ENCODE measurements at regions not wholly inside any gene's neighbourhood (a gene's known extent, or its start where the extent isn't known, plus 50 kb on each side); places are given as distances from the start of the nearest gene placed in this dataset.
"Not testable (repeated sequence)": the region's sequence is repeated elsewhere in the genome, so short reads cannot be mapped to it uniquely, and the experiment has no call there.

GRCh38 chrX:114049063-114049462, 534.8 kb upstream of the HTR2C start:
- H3K27me3 Mint-ChIP-seq (ENCODE audit: low read depth in 2 of 2), result no peaks in the 10 kb centered on the region
- Histone ChIP-seq H3K27me3 (ENCODE audit: control insufficient read depth, insufficient read depth, low read length) (no peaks in the 10 kb centered on the region), H3K36me3 (ENCODE audit: control insufficient read depth, insufficient read depth, low read length) (no peaks in the 10 kb centered on the region), H3K27ac (ENCODE audit: low read length) (no peak overlapping the region), H3K9me3 (ENCODE audit: control insufficient read depth, insufficient read depth, low read length) (no peaks in the 10 kb centered on the region), H3K4me3 (ENCODE audit: low read length) (no peak overlapping the region), H3K4me1 (ENCODE audit: control insufficient read depth, insufficient read depth, low read length) (no peaks in the 10 kb centered on the region)
- intact Hi-C loops (cut with micrococcal nuclease), result no loop called here
- H3K9me3 Mint-ChIP-seq, result peaks cover 0 to 5% of the 10 kb centered on the region in 2 donors
- H3K36me3 Mint-ChIP-seq, result no peaks in the 10 kb centered on the region
- no peak for TF ChIP-seq CTCF (IDR thresholded peaks at IDR 0.05)
- ATAC-seq, result no peak
- WGBS (ENCODE audit: insufficient coverage), result 95% methylated on average over 3 of the region's 3 CpGs
- no peak overlapping the region for H3K4me3 Mint-ChIP-seq
- no peak overlapping the region for H3K27ac Mint-ChIP-seq
- no peaks in the 10 kb centered on the region for H3K4me1 Mint-ChIP-seq
- DNase-seq, result no peak

GRCh38 chrX:114047558-114047957, 536.3 kb upstream of the HTR2C start:
- 78% methylated on average over 7 of the region's 7 CpGs for WGBS (ENCODE audit: insufficient coverage)
- H3K9me3 Mint-ChIP-seq, result peaks cover 0 to 3% of the 10 kb centered on the region in 2 donors
- no peaks in the 10 kb centered on the region for H3K4me1 ChIP-seq (ENCODE audit: control insufficient read depth, insufficient read depth, low read length)
- no peak overlapping the region for H3K4me3 Mint-ChIP-seq
- no peak for TF ChIP-seq CTCF (IDR thresholded peaks at IDR 0.05)
- intact Hi-C loops (cut with micrococcal nuclease), result no loop called here
- no peaks in the 10 kb centered on the region for H3K27me3 Mint-ChIP-seq (ENCODE audit: low read depth in 2 of 2)
- no peaks in the 10 kb centered on the region for H3K36me3 Mint-ChIP-seq
- H3K9me3 ChIP-seq (ENCODE audit: control insufficient read depth, insufficient read depth, low read length), result no peaks in the 10 kb centered on the region
- no peak overlapping the region for H3K27ac ChIP-seq (ENCODE audit: low read length)
- H3K4me1 Mint-ChIP-seq, result no peaks in the 10 kb centered on the region
- no peak overlapping the region for H3K4me3 ChIP-seq (ENCODE audit: low read length)
- DNase-seq (no peak), ATAC-seq (no peak)
- H3K27me3 ChIP-seq (ENCODE audit: control insufficient read depth, insufficient read depth, low read length), result no peaks in the 10 kb centered on the region
- H3K27ac Mint-ChIP-seq, result no peak overlapping the region
- no peaks in the 10 kb centered on the region for H3K36me3 ChIP-seq (ENCODE audit: control insufficient read depth, insufficient read depth, low read length)

- no peaks in the 10 kb centered on the region for H3K4me1 ChIP-seq (ENCODE audit: control insufficient read depth, insufficient read depth, low read length)
- peaks cover 0 to 3% of the 10 kb centered on the region in 2 donors for H3K9me3 Mint-ChIP-seq
- H3K27me3 Mint-ChIP-seq (ENCODE audit: low read depth in 2 of 2), result no peaks in the 10 kb centered on the region
- no peak overlapping the region for H3K27ac ChIP-seq (ENCODE audit: low read length)
- H3K27ac Mint-ChIP-seq, result no peak overlapping the region
- no peak for DNase-seq
- no peaks in the 10 kb centered on the region for H3K36me3 ChIP-seq (ENCODE audit: control insufficient read depth, insufficient read depth, low read length)
- H3K27me3 ChIP-seq (ENCODE audit: control insufficient read depth, insufficient read depth, low read length), result no peaks in the 10 kb centered on the region
- no peak for TF ChIP-seq CTCF (IDR thresholded peaks at IDR 0.05)
- no peaks in the 10 kb centered on the region for H3K4me1 Mint-ChIP-seq
- H3K36me3 Mint-ChIP-seq, result no peaks in the 10 kb centered on the region
- WGBS (ENCODE audit: insufficient coverage), result 98% methylated on average over 5 of the region's 6 CpGs
- no peak for ATAC-seq
- H3K4me3 ChIP-seq (ENCODE audit: low read length), result no peak overlapping the region
- intact Hi-C loops (cut with micrococcal nuclease), result no loop called here
- H3K4me3 Mint-ChIP-seq, result no peak overlapping the region
- no peaks in the 10 kb centered on the region for H3K9me3 ChIP-seq (ENCODE audit: control insufficient read depth, insufficient read depth, low read length)
Measured at GRCh38 chrX:114046695-114047279, 537.1 kb upstream of the HTR2C start.

- H3K9me3 ChIP-seq (ENCODE audit: control insufficient read depth, insufficient read depth, low read length); H3K27me3 ChIP-seq (ENCODE audit: control insufficient read depth, insufficient read depth, low read length); ATAC-seq; H3K27ac Mint-ChIP-seq; H3K27ac ChIP-seq (ENCODE audit: low read length); H3K4me3 ChIP-seq (ENCODE audit: low read length); H3K9me3 Mint-ChIP-seq; DNase-seq; H3K36me3 Mint-ChIP-seq; H3K4me1 ChIP-seq (ENCODE audit: control insufficient read depth, insufficient read depth, low read length); H3K36me3 ChIP-seq (ENCODE audit: control insufficient read depth, insufficient read depth, low read length); H3K4me1 Mint-ChIP-seq; H3K27me3 Mint-ChIP-seq (ENCODE audit: low read depth in 2 of 2); H3K4me3 Mint-ChIP-seq; intact Hi-C loops (cut with micrococcal nuclease): not testable (repeated sequence)
- WGBS (ENCODE audit: insufficient coverage), result 97% methylated on average over 8 of the region's 8 CpGs
Measured at GRCh38 chrX:114041470-114041869, 542.4 kb upstream of the HTR2C start.

- H3K4me1 ChIP-seq (ENCODE audit: control insufficient read depth, insufficient read depth, low read length); H3K9me3 ChIP-seq (ENCODE audit: control insufficient read depth, insufficient read depth, low read length); ATAC-seq; H3K36me3 ChIP-seq (ENCODE audit: control insufficient read depth, insufficient read depth, low read length); H3K4me3 Mint-ChIP-seq; H3K27ac Mint-ChIP-seq; H3K4me3 ChIP-seq (ENCODE audit: low read length); DNase-seq; H3K9me3 Mint-ChIP-seq; intact Hi-C loops (cut with micrococcal nuclease); H3K27ac ChIP-seq (ENCODE audit: low read length); H3K4me1 Mint-ChIP-seq; H3K27me3 Mint-ChIP-seq (ENCODE audit: low read depth in 2 of 2); H3K36me3 Mint-ChIP-seq; H3K27me3 ChIP-seq (ENCODE audit: control insufficient read depth, insufficient read depth, low read length): not testable (repeated sequence)
- 88% methylated on average over 14 of the region's 18 CpGs for WGBS (ENCODE audit: insufficient coverage)
Measured at GRCh38 chrX:114040661-114041269, 543.1 kb upstream of the HTR2C start.

DNA sequence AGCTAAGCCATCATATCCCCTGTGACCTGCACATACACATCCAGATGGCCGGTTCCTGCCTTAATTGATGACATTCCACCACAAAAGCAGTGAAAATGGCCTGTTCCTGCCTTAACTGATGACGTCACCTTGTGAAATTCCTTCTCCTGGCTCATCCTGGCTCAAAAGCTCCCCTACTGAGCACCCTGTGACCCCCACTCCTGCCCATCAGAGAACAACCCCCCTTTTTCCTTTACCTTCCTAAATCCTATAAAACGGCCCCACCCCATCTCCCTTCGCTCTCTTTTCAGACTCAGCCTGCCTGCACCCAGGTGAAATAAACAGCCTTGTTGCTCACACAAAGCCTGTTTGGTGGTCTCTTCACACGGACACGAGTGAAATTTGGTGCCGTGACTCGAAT, 543.8 kb upstream of the HTR2C start:
- H3K27ac ChIP-seq (ENCODE audit: low read length); H3K36me3 Mint-ChIP-seq; H3K4me1 Mint-ChIP-seq; H3K27me3 ChIP-seq (ENCODE audit: control insufficient read depth, insufficient read depth, low read length); H3K4me3 Mint-ChIP-seq; H3K36me3 ChIP-seq (ENCODE audit: control insufficient read depth, insufficient read depth, low read length); ATAC-seq; H3K27me3 Mint-ChIP-seq (ENCODE audit: low read depth in 2 of 2); intact Hi-C loops (cut with micrococcal nuclease); H3K4me1 ChIP-seq (ENCODE audit: control insufficient read depth, insufficient read depth, low read length); H3K27ac Mint-ChIP-seq; H3K9me3 ChIP-seq (ENCODE audit: control insufficient read depth, insufficient read depth, low read length); H3K4me3 ChIP-seq (ENCODE audit: low read length); DNase-seq; H3K9me3 Mint-ChIP-seq: not testable (repeated sequence)
- WGBS (ENCODE audit: insufficient coverage), result 83% methylated on average over 3 of the region's 8 CpGs

Measured in natural killer cell (primary cell).